Upper lobe of left lung (tissue), 6 donors: ENCODE measurements at regions not wholly inside any gene's neighbourhood (a gene's known extent, or its start where the extent isn't known, plus 50 kb on each side); places are given as distances from the start of the nearest gene placed in this dataset.

Experiments
- ATAC-seq, 2 donors: fragments of 200-7000 bp; cut with Tn5 transposase; one replicate each; pipeline ENCODE4 v1.9.1; 2022; ENCODE audit warnings: mild to moderate bottlenecking in 2 of 2, moderate library complexity in 2 of 2; ENCODE audit not compliant: low FRiP score in 2 of 2
- DNase-seq, 2 donors: peaks; one replicate each; pipeline ENCODE4 v3.0.0-alpha.2; 2019 to 2020
- H3K27ac ChIP-seq, 4 donors: fragments of 200-600 bp; sonication (generic); one replicate each; pipeline ENCODE4 v1.5.1; 2016 to 2019
- H3K27me3 ChIP-seq, 4 donors: fragments of 200-600 bp; sonication (generic); one replicate each; pipeline ENCODE4 v1.5.1; 2017 to 2019
- H3K36me3 ChIP-seq, 4 donors: fragments of 200-600 bp; sonication (generic); one replicate each; pipeline ENCODE4 v1.5.1; 2016 to 2019
- H3K4me1 ChIP-seq, 4 donors: fragments of 200-600 bp; sonication (generic); one replicate each; pipeline ENCODE4 v1.5.1; 2018 to 2019
- H3K4me3 ChIP-seq, 4 donors: fragments of 200-600 bp; sonication (generic); one replicate each; pipeline ENCODE4 v1.5.1; 2017 to 2019; ENCODE audit warnings: mild to moderate bottlenecking in 2 of 4, moderate library complexity in 1 of 4
- H3K9me3 ChIP-seq, 4 donors: fragments of 200-600 bp; sonication (generic); one replicate each; pipeline ENCODE4 v1.5.1; 2018 to 2019
- CTCF ChIP-seq, 6 experiments: fragments of 450-650 bp in 4 of 6; fragments of 200-600 bp in 2 of 6; sonication (generic) in 2 of 6; IDR thresholded peaks; one replicate each; pipeline ENCODE4 v1.5.1; 2016 to 2019; ENCODE audit warnings: antibody characterized with exemption in 6 of 6
- EP300 ChIP-seq, 4 donors: sonication (generic); formaldehyde crosslinking; IDR thresholded peaks; one replicate each; pipeline ENCODE4 v1.5.1; 2017; ENCODE audit warnings: antibody characterized with exemption in 4 of 4, control low read depth in 2 of 4
- POLR2A ChIP-seq, 4 donors: fragments of 450-650 bp; IDR thresholded peaks; one replicate each; pipeline ENCODE4 v1.5.1; 2016 to 2017; ENCODE audit warnings: antibody characterized with exemption in 4 of 4, mild to moderate bottlenecking in 2 of 4
- POLR2AphosphoS5 ChIP-seq, 2 donors: sonication (generic); formaldehyde crosslinking; IDR thresholded peaks; one replicate each; pipeline ENCODE4 v1.5.1; 2017; ENCODE audit warnings: antibody characterized with exemption in 2 of 2
- WGBS, 2 donors: methylation state at CpG; one replicate each; pipeline ENCODE4 v1.1.5; 2017 to 2018; 5-methylcytosine and 5-hydroxymethylcytosine counted together
- donor health status: DM: no; HTN: no; CAD: no; lungs with moderate emphysema.
- donor health status: DM: no; HTN: yes; CAD: no; lungs with severe emphysema.

- Histone ChIP-seq H3K4me3 (no peak overlapping the region), H3K27me3 (no peaks in the 10 kb centered on the region), H3K9me3 (no peaks in the 10 kb centered on the region), H3K36me3 (no peaks in the 10 kb centered on the region), H3K27ac (no peak overlapping the region), H3K4me1 (no peaks in the 10 kb centered on the region)
- TF ChIP-seq POLR2A (IDR thresholded peaks at IDR 0.05), result no peak
- TF ChIP-seq POLR2AphosphoS5 (IDR thresholded peaks at IDR 0.05), result no peak
- TF ChIP-seq EP300 (IDR thresholded peaks at IDR 0.05), result no peak
- no peak for TF ChIP-seq CTCF (IDR thresholded peaks at IDR 0.05)
- 79% methylated on average over 5 of the region's 5 CpGs for WGBS, 2 donors
- ATAC-seq, result no peak
- no peak for DNase-seq
These were observed 964.1 kb downstream of the TMEM121 start for GRCh38 chr14:106490442-106490841.

DNA sequence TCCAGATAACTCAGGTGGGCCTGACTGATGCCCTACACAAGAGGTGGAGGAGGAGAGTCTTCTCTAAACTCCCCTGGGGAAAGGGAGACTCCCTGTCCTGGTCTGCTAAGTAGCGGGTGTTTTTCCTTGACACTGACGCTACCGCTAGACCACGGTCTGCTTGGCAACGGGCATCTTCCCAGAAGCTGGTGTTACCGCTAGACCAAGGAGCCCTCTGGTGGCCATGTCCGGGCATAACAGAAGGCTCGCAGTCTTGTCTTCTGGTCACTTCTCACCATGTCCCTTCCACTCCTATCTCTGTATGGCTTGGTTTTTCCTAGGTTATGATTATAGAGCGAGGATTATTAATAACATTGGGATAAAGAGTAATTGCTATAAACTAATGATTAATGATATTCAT is 965.5 kb downstream of the TMEM121 start:
- no peak for DNase-seq
- 65 to 87% methylated on average over 9 of the region's 9 CpGs for WGBS, 2 donors
- no peaks in the 10 kb centered on the region for H3K9me3 ChIP-seq

GRCh38 chr14:106493962-106494823 is 967.8 kb downstream of the TMEM121 start:
- H3K4me3 ChIP-seq, result peak overlapping the region in 1 of 4 donors; percentile 20
- ATAC-seq (peak in 1 of 2 donors; percentile 24), DNase-seq (no peak)
- 27 to 29% methylated on average over 3 of the region's 3 CpGs for WGBS, 2 donors
- no peaks in the 10 kb centered on the region for H3K36me3 ChIP-seq
- H3K4me1 ChIP-seq, result no peaks in the 10 kb centered on the region
- no peaks in the 10 kb centered on the region for H3K9me3 ChIP-seq
- TF ChIP-seq CTCF (IDR thresholded peaks at IDR 0.05) (no peak), EP300 (IDR thresholded peaks at IDR 0.05) (no peak)
- no peaks in the 10 kb centered on the region for H3K27me3 ChIP-seq
- no peak overlapping the region for H3K27ac ChIP-seq

More for the DNA sequence above, 965.5 kb downstream of the TMEM121 start:
- TF ChIP-seq EP300 (IDR thresholded peaks at IDR 0.05) (no peak), CTCF (IDR thresholded peaks at IDR 0.05) (peak in 4 of 6 experiments; percentile 7 to 22 (median 16)), POLR2A (IDR thresholded peaks at IDR 0.05) (no peak), POLR2AphosphoS5 (IDR thresholded peaks at IDR 0.05) (no peak)
- no peaks in the 10 kb centered on the region for H3K4me1 ChIP-seq
- H3K27me3 ChIP-seq, result no peaks in the 10 kb centered on the region
- no peak for ATAC-seq
- H3K4me3 ChIP-seq, result no peak overlapping the region
- no peaks in the 10 kb centered on the region for H3K36me3 ChIP-seq
- no peak overlapping the region for H3K27ac ChIP-seq

DNA sequence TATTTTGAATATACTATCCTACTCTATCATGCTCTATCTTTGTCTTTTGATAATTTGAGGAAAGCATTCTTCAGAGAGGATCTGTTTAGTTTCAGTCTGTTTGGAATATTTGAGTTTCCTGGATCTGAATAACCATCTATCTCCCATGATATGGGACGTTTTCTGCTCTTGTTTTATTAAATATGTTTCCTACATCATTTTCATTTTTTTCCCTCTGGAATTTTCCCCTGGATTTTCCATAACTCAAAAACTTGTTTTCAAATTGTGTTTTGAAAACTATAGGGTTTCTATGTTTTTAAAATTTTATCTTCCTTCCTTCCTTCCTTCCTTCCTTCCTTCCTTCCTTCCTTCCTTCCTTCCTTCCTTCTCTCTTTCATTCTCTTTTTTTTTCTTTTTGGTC is 974.2 kb downstream of the TMEM121 start:
- TF ChIP-seq EP300 (IDR thresholded peaks at IDR 0.05), result no peak
- no peak for TF ChIP-seq POLR2A (IDR thresholded peaks at IDR 0.05)
- no peak for TF ChIP-seq POLR2AphosphoS5 (IDR thresholded peaks at IDR 0.05)
- no peak for TF ChIP-seq CTCF (IDR thresholded peaks at IDR 0.05)
- ATAC-seq, result no peak

DNA sequence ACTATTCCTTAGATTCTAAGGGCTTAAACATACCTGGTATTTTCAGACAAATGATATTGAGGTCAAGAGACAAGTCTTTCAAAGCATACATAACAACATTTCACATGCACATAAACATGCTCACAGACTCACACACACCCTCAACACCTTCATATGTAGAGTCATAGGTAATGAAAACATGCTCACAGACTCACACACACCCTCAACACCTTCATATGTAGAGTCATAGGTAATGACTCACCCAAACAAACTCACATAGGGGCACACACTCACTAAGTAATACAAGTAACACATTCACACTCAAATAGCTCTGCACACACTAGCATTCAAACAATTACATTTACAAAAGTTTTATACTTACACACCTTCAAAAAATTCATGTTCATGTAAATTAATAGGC is 975.5 kb downstream of the TMEM121 start:
- Histone ChIP-seq H3K36me3 (no peaks in the 10 kb centered on the region), H3K9me3 (no peaks in the 10 kb centered on the region), H3K27ac (no peak overlapping the region), H3K4me3 (no peak overlapping the region), H3K27me3 (no peaks in the 10 kb centered on the region), H3K4me1 (no peaks in the 10 kb centered on the region)
- TF ChIP-seq POLR2AphosphoS5 (IDR thresholded peaks at IDR 0.05) (no peak), POLR2A (IDR thresholded peaks at IDR 0.05) (no peak), CTCF (IDR thresholded peaks at IDR 0.05) (no peak), EP300 (IDR thresholded peaks at IDR 0.05) (no peak)
- no peak for DNase-seq
- no peak for ATAC-seq

More for the DNA sequence above, 974.2 kb downstream of the TMEM121 start:
- H3K27ac ChIP-seq, result no peak overlapping the region
- no peaks in the 10 kb centered on the region for H3K9me3 ChIP-seq
- H3K4me1 ChIP-seq, result no peaks in the 10 kb centered on the region
- 40 to 41% methylated on average over 1 of the region's 1 CpG for WGBS, 2 donors
- no peak overlapping the region for H3K4me3 ChIP-seq
- H3K27me3 ChIP-seq, result no peaks in the 10 kb centered on the region
- H3K36me3 ChIP-seq, result no peaks in the 10 kb centered on the region
- DNase-seq, result no peak
